Iris pigment epithelial cell (primary cell): ENCODE measurements at regions not wholly inside any gene's neighbourhood (a gene's known extent, or its start where the extent isn't known, plus 50 kb on each side); places are given as distances from the start of the nearest gene placed in this dataset.

Experiments used
- DNase-seq: peaks from one replicate; pipeline ENCODE4 v3.0.0-alpha.2; 2011; ENCODE audit warnings: low read depth

- no peak for DNase-seq
Measured at GRCh38 chr4:31955346-31955745, 1235.2 kb downstream of the PCDH7 start.

GRCh38 chr4:31959972-31960371 lies 1239.8 kb downstream of the PCDH7 start:
- no peak for DNase-seq

GRCh38 chr4:31964685-31965084 lies 1244.5 kb downstream of the PCDH7 start:
- no peak for DNase-seq

GRCh38 chr4:31968842-31969241 lies 1248.7 kb downstream of the PCDH7 start:
- no peak for DNase-seq

- DNase-seq = no peak
Measured at GRCh38 chr4:31974490-31975002, 1254.4 kb downstream of the PCDH7 start.

- DNase-seq = no peak
Measured at GRCh38 chr4:31979988-31980387, 1259.8 kb downstream of the PCDH7 start.

- DNase-seq = no peak
Measured at GRCh38 chr4:31983246-31983645, 1263.1 kb downstream of the PCDH7 start.

- no peak for DNase-seq
Measured at GRCh38 chr4:31983677-31984076, 1263.5 kb downstream of the PCDH7 start.

- DNase-seq = peak; percentile 1
Measured at GRCh38 chr4:31984872-31985271, 1264.7 kb downstream of the PCDH7 start.

- no peak for DNase-seq
Measured at GRCh38 chr4:31995943-31996901, 1276.1 kb downstream of the PCDH7 start.

GRCh38 chr4:31998807-31999206 lies 1278.6 kb downstream of the PCDH7 start:
- no peak for DNase-seq

GRCh38 chr4:31999848-32000247 lies 1279.7 kb downstream of the PCDH7 start:
- no peak for DNase-seq

GRCh38 chr4:32000846-32001488 lies 1280.8 kb downstream of the PCDH7 start:
- no peak for DNase-seq

GRCh38 chr4:32002037-32002747 lies 1282.0 kb downstream of the PCDH7 start:
- no peak for DNase-seq

GRCh38 chr4:32003548-32003947 lies 1283.4 kb downstream of the PCDH7 start:
- DNase-seq = no peak

- DNase-seq = no peak
Measured at GRCh38 chr4:32010221-32010620, 1290.1 kb downstream of the PCDH7 start.

GRCh38 chr4:32022071-32022470 lies 1301.9 kb downstream of the PCDH7 start:
- DNase-seq = peak; percentile 9

- DNase-seq = peak; percentile 26
Measured at GRCh38 chr4:32025851-32026459, 1305.8 kb downstream of the PCDH7 start.

GRCh38 chr4:32030406-32030805 lies 1310.2 kb downstream of the PCDH7 start:
- DNase-seq = no peak

- DNase-seq = no peak
Measured at GRCh38 chr4:32031026-32031425, 1310.9 kb downstream of the PCDH7 start.

GRCh38 chr4:32032136-32032672 lies 1312.0 kb downstream of the PCDH7 start:
- no peak for DNase-seq

- DNase-seq = no peak
Measured at GRCh38 chr4:32037399-32037798, 1317.2 kb downstream of the PCDH7 start.
